ENCODE measurements at regions not wholly inside any gene's neighbourhood (a gene's known extent, or its start where the extent isn't known, plus 50 kb on each side); places are given as distances from the start of the nearest gene placed in this dataset.

- no peak for DNase-seq (ENCODE audit: extremely low read depth, low read depth)
- no peak for TF ChIP-seq CTCF (IDR thresholded peaks at IDR 0.05; ENCODE audit: low read depth, low read length)
Observed at GRCh38 chr2:40642726-40643125, 190.8 kb upstream of the SLC8A1 start.

GRCh38 chr2:40646642-40647041, 194.8 kb upstream of the SLC8A1 start:
- DNase-seq (ENCODE audit: extremely low read depth, low read depth): no peak
- TF ChIP-seq CTCF (IDR thresholded peaks at IDR 0.05; ENCODE audit: low read depth, low read length): no peak

GRCh38 chr2:40652155-40652554, 200.3 kb upstream of the SLC8A1 start:
- DNase-seq (ENCODE audit: extremely low read depth, low read depth): no peak
- no peak for TF ChIP-seq CTCF (IDR thresholded peaks at IDR 0.05; ENCODE audit: low read depth, low read length)

GRCh38 chr2:40653829-40654228, 201.9 kb upstream of the SLC8A1 start:
- DNase-seq (ENCODE audit: extremely low read depth, low read depth): no peak

GRCh38 chr2:40654346-40654745, 202.5 kb upstream of the SLC8A1 start:
- no peak for DNase-seq (ENCODE audit: extremely low read depth, low read depth)
- no peak for TF ChIP-seq CTCF (IDR thresholded peaks at IDR 0.05; ENCODE audit: low read depth, low read length)

More at GRCh38 chr2:40653829-40654228, 201.9 kb upstream of the SLC8A1 start:
- no peak for TF ChIP-seq CTCF (IDR thresholded peaks at IDR 0.05; ENCODE audit: low read depth, low read length)

- DNase-seq (ENCODE audit: extremely low read depth, low read depth): no peak
- TF ChIP-seq CTCF (IDR thresholded peaks at IDR 0.05; ENCODE audit: low read depth, low read length): no peak
Observed at GRCh38 chr2:40658941-40659340, 207.1 kb upstream of the SLC8A1 start.

- no peak for DNase-seq (ENCODE audit: extremely low read depth, low read depth)
- TF ChIP-seq CTCF (IDR thresholded peaks at IDR 0.05; ENCODE audit: low read depth, low read length): no peak
Observed at GRCh38 chr2:40665493-40666232, 213.8 kb upstream of the SLC8A1 start.

Data from AG09319 (cell line).